IMR-90 (cell line): ENCODE measurements at regions not wholly inside any gene's neighbourhood (a gene's known extent, or its start where the extent isn't known, plus 50 kb on each side); places are given as distances from the start of the nearest gene placed in this dataset.

Source experiments
- ATAC-seq: fragments of 200-7000 bp; cut with Tn5 transposase; 2 replicates; pipeline ENCODE4 v1.9.1; 2020; ENCODE audit warnings: low read depth, mild to moderate bottlenecking, moderate library complexity
- BruUV-seq: library from RNA; stranded (reverse); fragments of 400-500 nt; replicated peaks from 2 replicates; lab custom pipeline; 2021; lab: Mats Ljungman, UMichigan
- CTCF ChIA-PET: fragments of 300-600 bp; formaldehyde crosslinking; extraction: SDS; loops from one replicate; lab custom pipeline; 2021; ENCODE audit warnings: antibody characterized with exemption; lab: Yijun Ruan, JAX
- POLR2A ChIA-PET: fragments of 300-600 bp; sonication (Branson Sonifier 250); formaldehyde crosslinking; loops from one replicate; lab custom pipeline; 2022; ENCODE audit warnings: antibody characterized with exemption; ENCODE audit not compliant: unreplicated experiment; lab: Charles Lee
- DNase-seq: peaks from one replicate; pipeline ENCODE4 v3.0.0; 2013
- H2AFZ ChIP-seq: replicated peaks from 2 replicates; pipeline ENCODE3; 2013; ENCODE audit warnings: low read length, mild to moderate bottlenecking; ENCODE audit not compliant: poor library complexity
- H2AK5ac ChIP-seq: 2 replicates; pipeline ENCODE4 v1.6.1; 2013; ENCODE audit warnings: low read depth, low read length, inconsistent platforms
- H2AK9ac ChIP-seq: replicated peaks from 2 replicates; pipeline ENCODE3; 2013; ENCODE audit warnings: mild to moderate bottlenecking, low read depth, low read length, moderate library complexity; ENCODE audit not compliant: poor library complexity
- H2BK120ac ChIP-seq: 2 replicates; pipeline ENCODE4 v1.6.1; 2013; ENCODE audit warnings: low read depth, low read length, inconsistent platforms
- H2BK15ac ChIP-seq: 3 replicates; pipeline ENCODE4 v1.6.1; 2013; ENCODE audit warnings: low read depth, low read length, inconsistent platforms
- H2BK20ac ChIP-seq: 2 replicates; pipeline ENCODE4 v1.6.1; 2013; ENCODE audit warnings: low read depth, mild to moderate bottlenecking, inconsistent platforms, low read length, moderate library complexity
- H2BK5ac ChIP-seq: 2 replicates; pipeline ENCODE4 v1.6.1; 2013; ENCODE audit warnings: mild to moderate bottlenecking, low read depth, low read length, inconsistent platforms; ENCODE audit not compliant: poor library complexity, severe bottlenecking
- H3K14ac ChIP-seq: replicated peaks from 2 replicates; pipeline ENCODE4 v1.6.1; 2013; ENCODE audit warnings: low read depth, low read length, inconsistent platforms
- H3K18ac ChIP-seq: 2 replicates; pipeline ENCODE4 v1.6.1; 2013; ENCODE audit warnings: low read depth, low read length, control low read depth
- H3K23ac ChIP-seq: 2 replicates; pipeline ENCODE4 v1.6.1; 2013; ENCODE audit warnings: low read depth, low read length, inconsistent platforms
- H3K27ac ChIP-seq: 2 replicates; pipeline ENCODE4 v1.5.1; 2013; ENCODE audit warnings: mild to moderate bottlenecking, control low read depth, low read length; ENCODE audit not compliant: insufficient read depth
- H3K27me3 ChIP-seq: 2 replicates; pipeline ENCODE4 v1.6.1; 2013; ENCODE audit warnings: low read length; ENCODE audit not compliant: control insufficient read depth, insufficient read depth
- H3K36me3 ChIP-seq: 2 replicates; pipeline ENCODE4 v1.6.1; 2013; ENCODE audit warnings: low read length, mixed read lengths; ENCODE audit not compliant: control insufficient read depth, insufficient read depth
- H3K4ac ChIP-seq: 2 replicates; pipeline ENCODE4 v1.6.1; 2013; ENCODE audit warnings: low read depth, low read length, inconsistent platforms
- H3K4me1 ChIP-seq: 2 replicates; pipeline ENCODE4 v1.6.1; 2013; ENCODE audit warnings: low read length, mixed read lengths; ENCODE audit not compliant: control insufficient read depth, insufficient read depth
- H3K4me2 ChIP-seq: 2 replicates; pipeline ENCODE4 v1.6.1; 2013; ENCODE audit warnings: low read depth, mild to moderate bottlenecking, control low read depth, low read length, moderate library complexity
- H3K4me3 ChIP-seq: 2 replicates; pipeline ENCODE4 v1.5.1; 2013; ENCODE audit warnings: low read depth, mild to moderate bottlenecking, control low read depth, low read length, moderate library complexity; ENCODE audit not compliant: insufficient read depth
- H3K56ac ChIP-seq: 2 replicates; pipeline ENCODE4 v1.6.1; 2013; ENCODE audit warnings: low read length, inconsistent platforms; ENCODE audit not compliant: insufficient read depth; ENCODE audit errors: extremely low read depth
- H3K79me1 ChIP-seq, 2 experiments: 2 replicates each; pipeline ENCODE4 v1.6.1; 2013; ENCODE audit warnings: low read length in 2 of 2, inconsistent platforms in 1 of 2, low read depth in 1 of 2
- H3K9ac ChIP-seq: 2 replicates; pipeline ENCODE4 v1.6.1; 2013; ENCODE audit warnings: low read depth, low read length, control low read depth
- H3K9me1 ChIP-seq: 2 replicates; pipeline ENCODE4 v1.6.1; 2013; ENCODE audit warnings: low read length, inconsistent platforms; ENCODE audit not compliant: insufficient read depth
- H3K9me3 ChIP-seq: 2 replicates; pipeline ENCODE4 v1.6.1; 2013; ENCODE audit warnings: low read length; ENCODE audit not compliant: control insufficient read depth, insufficient read depth
- H4K20me1 ChIP-seq: 2 replicates; pipeline ENCODE4 v1.6.1; 2013; ENCODE audit warnings: low read length, inconsistent platforms; ENCODE audit not compliant: insufficient read depth
- H4K5ac ChIP-seq: 2 replicates; pipeline ENCODE4 v1.6.1; 2013; ENCODE audit warnings: mild to moderate bottlenecking, low read depth, low read length, control low read depth
- H4K8ac ChIP-seq, 2 experiments: 2 replicates each; pipeline ENCODE4 v1.6.1; 2013; ENCODE audit warnings: low read depth in 2 of 2, low read length in 2 of 2, control low read depth in 1 of 2, inconsistent platforms in 1 of 2
- H4K91ac ChIP-seq: 2 replicates; pipeline ENCODE4 v1.6.1; 2013; ENCODE audit warnings: low read depth, low read length, inconsistent platforms; ENCODE audit not compliant: insufficient read depth
- CTCF ChIP-seq: conservative IDR thresholded peaks from 2 replicates; pipeline ENCODE4 v1.5.1; 2012; ENCODE audit warnings: mild to moderate bottlenecking, low read depth, low read length, improper control_type of control experiment
- ELK1 ChIP-seq: fragments of 150-350 bp; IDR thresholded peaks from 2 replicates; pipeline ENCODE4 v1.6.1; 2016; ENCODE audit warnings: low read depth, mild to moderate bottlenecking, low read length, moderate library complexity, borderline replicate concordance
- WGBS, 2 experiments: methylation state at CpG; one replicate each; pipeline versions ENCODE4 v1.1.5 to v1.1.7; 2013; ENCODE audit warnings: missing lambda C conversion rate in 2 of 2; ENCODE audit not compliant: insufficient read length in 1 of 2; ENCODE audit errors: extremely low coverage in 2 of 2; 5-methylcytosine and 5-hydroxymethylcytosine counted together
- dilution Hi-C: fragments of 300-500 bp; cut with HindIII; formaldehyde crosslinking; loops from one replicate; pipeline ENCODE4 v1.14.3; 2018; ENCODE audit warnings: low sequenced_read_pairs; ENCODE audit not compliant: unreplicated experiment
- in situ Hi-C: fragments of 300-500 bp; cut with MboI; formaldehyde crosslinking; loops from 3 replicates; pipeline ENCODE4 v1.14.3; 2019; ENCODE audit warnings: low sequenced_read_pairs, inconsistent platforms, mixed read lengths
- intact Hi-C: fragments of 100-400 bp; cut with micrococcal nuclease; formaldehyde crosslinking; loops from 2 replicates; pipeline ENCODE4 v1.10.0; 2022

- H3K27ac ChIP-seq: no peak overlapping the region
- H4K91ac ChIP-seq: no peak overlapping the region
- DNase-seq (peak; percentile 1), ATAC-seq (no peak)
- H3K36me3 ChIP-seq: no peaks in the 10 kb centered on the region
- no peak overlapping the region for H3K56ac ChIP-seq
- H3K27me3 ChIP-seq: no peaks in the 10 kb centered on the region
- H3K9ac ChIP-seq: no peak overlapping the region
- no peak overlapping the region for H3K23ac ChIP-seq
- no peak overlapping the region for H2AK9ac ChIP-seq
- H3K18ac ChIP-seq: no peak overlapping the region
- H2AFZ ChIP-seq: no peak overlapping the region
- H3K9me3 ChIP-seq: no peaks in the 10 kb centered on the region
- CTCF ChIA-PET: no interaction called here
- H2BK15ac ChIP-seq: no peak overlapping the region
- H3K9me1 ChIP-seq: no peaks in the 10 kb centered on the region
- no peak overlapping the region for H3K4me2 ChIP-seq
- H2BK120ac ChIP-seq: no peak overlapping the region
- H3K4me3 ChIP-seq: no peak overlapping the region
- intact Hi-C loops: loop anchor here (10.0 kb wide), 2 partner anchors 1551 to 1821 kb away; no protein-coding TSS in a partner anchor
- BruUV-seq: no TSS peak
- H2BK20ac ChIP-seq: no peak overlapping the region
- no peak overlapping the region for H3K14ac ChIP-seq
- no peak overlapping the region for H3K4ac ChIP-seq
- in situ Hi-C loops: loop anchor here (25.0 kb wide), 1 partner anchor 983 kb away; no protein-coding TSS in a partner anchor
- dilution Hi-C loops: no loop called here
- POLR2A ChIA-PET: no interaction called here
- no peaks in the 10 kb centered on the region for H3K4me1 ChIP-seq
- no peaks in the 10 kb centered on the region for H3K79me1 ChIP-seq
- H2AK5ac ChIP-seq: no peak overlapping the region
- H4K20me1 ChIP-seq: no peaks in the 10 kb centered on the region
- no peak for TF ChIP-seq ELK1
- TF ChIP-seq CTCF: 0 out of 2 replicates have a peak, but pooled peaks have one; percentile 9
- no peak overlapping the region for H4K8ac ChIP-seq
- WGBS, 2 experiments: no CpG with 5 or more reads among the region's 1 CpG
- no peak overlapping the region for H4K5ac ChIP-seq
- no peak overlapping the region for H2BK5ac ChIP-seq
Observed at GRCh38 chr18:41395695-41396094, 559.3 kb upstream of the PIK3C3 start.
